GM12892 (cell line): ENCODE measurements at regions not wholly inside any gene's neighbourhood (a gene's known extent, or its start where the extent isn't known, plus 50 kb on each side); places are given as distances from the start of the nearest gene placed in this dataset.
"Not testable (repeated sequence)": the region's sequence is repeated elsewhere in the genome, so short reads cannot be mapped to it uniquely, and the experiment has no call there.

Source experiments
- DNase-seq: peaks from one replicate; pipeline ENCODE4 v3.0.0; 2011; ENCODE audit not compliant: insufficient read length
- FAIRE-seq: peaks from 2 replicates; lab custom pipeline; 2011; peaks lifted over from hg19 to GRCh38; lab: Jason Lieb, UNC
- POLR2A ChIP-seq: IDR thresholded peaks from 2 replicates; pipeline ENCODE4 v1.6.1; 2011; ENCODE audit warnings: low read depth, low read length, control low read depth
- POLR2AphosphoS5 ChIP-seq: IDR thresholded peaks from 2 replicates; pipeline ENCODE4 v1.6.1; 2011; ENCODE audit warnings: low read depth, low read length, control low read depth
- TAF1 ChIP-seq: IDR thresholded peaks from 2 replicates; pipeline ENCODE4 v1.6.1; 2011; ENCODE audit warnings: low read depth, mild to moderate bottlenecking, control low read depth, low read length, borderline replicate concordance

DNA sequence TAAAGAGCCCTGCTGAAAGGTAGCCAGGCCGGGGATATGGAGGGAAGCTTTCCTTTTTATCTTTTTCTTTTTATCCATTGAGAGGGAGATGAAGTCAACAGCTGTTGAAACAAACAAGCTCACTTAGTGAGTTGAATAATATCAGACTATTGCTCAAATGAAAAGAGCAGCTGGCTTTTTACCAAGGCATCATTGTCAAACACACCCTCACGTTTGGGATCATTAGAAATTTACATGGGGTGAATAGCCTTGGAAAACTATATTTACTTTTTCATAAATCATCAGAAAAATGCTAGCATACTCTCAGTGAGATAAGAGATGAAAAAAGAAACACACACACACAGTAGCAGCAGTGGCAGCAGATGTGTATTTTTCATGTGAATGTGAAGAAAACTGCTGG is 71.5 kb upstream of the HNMT start:
- DNase-seq: no peak
- FAIRE-seq: no peak
- TF ChIP-seq TAF1: no peak
- no peak for TF ChIP-seq POLR2A
- no peak for TF ChIP-seq POLR2AphosphoS5

DNA sequence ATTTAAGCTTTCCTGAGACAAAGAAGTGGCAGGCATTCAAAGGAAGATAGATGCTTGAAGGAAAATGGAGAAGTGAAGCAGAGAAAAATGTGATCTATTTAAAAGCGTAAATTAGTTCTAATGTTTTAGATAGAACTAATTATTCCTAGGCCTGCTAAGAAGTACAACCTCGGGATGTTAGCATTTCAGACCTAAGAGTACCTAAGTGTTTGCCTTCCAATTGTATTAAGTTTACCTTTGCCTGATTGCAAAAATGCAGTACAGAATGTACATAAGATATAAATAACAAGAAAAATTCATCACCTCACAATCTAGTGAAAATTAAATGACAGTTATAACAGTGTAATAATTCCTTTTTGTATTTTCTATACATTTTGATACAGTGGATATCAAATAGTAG is 71.1 kb upstream of the HNMT start:
- no peak for DNase-seq
- no peak for FAIRE-seq
- no peak for TF ChIP-seq POLR2AphosphoS5
- TF ChIP-seq POLR2A: no peak
- TF ChIP-seq TAF1: no peak

DNA sequence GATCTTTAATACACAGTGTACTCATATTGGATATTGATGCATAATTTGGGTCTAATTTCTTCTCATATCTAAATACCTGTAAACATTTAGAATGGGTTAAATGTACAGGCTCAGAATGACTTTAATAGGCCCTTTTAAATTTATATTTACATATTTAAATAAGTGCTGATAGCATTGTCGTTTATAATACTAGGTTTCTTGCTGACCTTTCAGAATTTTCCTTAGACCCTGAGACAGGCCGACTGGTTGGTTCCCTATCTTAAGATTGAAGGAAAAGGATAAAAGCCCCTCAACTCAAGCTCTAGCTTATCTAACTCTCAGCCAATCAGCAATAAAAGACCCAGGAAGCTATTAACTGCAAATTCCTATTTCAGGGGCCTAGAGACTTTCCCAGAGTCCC is 67.8 kb upstream of the HNMT start:
- FAIRE-seq (no peak), DNase-seq (no peak)
- TF ChIP-seq POLR2AphosphoS5: no peak
- no peak for TF ChIP-seq POLR2A
- no peak for TF ChIP-seq TAF1

DNA sequence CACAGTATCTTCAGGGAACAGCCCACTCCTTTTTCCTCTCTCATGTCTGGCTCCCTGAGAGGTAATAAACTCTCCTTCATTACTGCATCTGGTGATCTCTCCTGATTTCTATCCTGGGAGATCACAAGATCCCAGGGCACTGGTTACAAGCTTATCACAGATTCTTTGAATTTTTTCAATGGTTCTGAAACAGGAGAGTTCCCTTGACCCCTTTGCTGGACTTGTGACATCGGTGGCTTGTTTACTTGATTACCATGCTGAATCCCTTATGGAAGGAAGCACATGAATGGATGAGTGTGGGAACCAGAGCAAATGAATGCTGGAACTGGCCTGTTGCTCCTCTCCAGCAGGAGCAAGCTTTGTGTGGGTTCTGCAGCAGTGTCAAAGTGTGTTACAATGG is 67.2 kb upstream of the HNMT start:
- FAIRE-seq (no peak), DNase-seq (no peak)

DNA sequence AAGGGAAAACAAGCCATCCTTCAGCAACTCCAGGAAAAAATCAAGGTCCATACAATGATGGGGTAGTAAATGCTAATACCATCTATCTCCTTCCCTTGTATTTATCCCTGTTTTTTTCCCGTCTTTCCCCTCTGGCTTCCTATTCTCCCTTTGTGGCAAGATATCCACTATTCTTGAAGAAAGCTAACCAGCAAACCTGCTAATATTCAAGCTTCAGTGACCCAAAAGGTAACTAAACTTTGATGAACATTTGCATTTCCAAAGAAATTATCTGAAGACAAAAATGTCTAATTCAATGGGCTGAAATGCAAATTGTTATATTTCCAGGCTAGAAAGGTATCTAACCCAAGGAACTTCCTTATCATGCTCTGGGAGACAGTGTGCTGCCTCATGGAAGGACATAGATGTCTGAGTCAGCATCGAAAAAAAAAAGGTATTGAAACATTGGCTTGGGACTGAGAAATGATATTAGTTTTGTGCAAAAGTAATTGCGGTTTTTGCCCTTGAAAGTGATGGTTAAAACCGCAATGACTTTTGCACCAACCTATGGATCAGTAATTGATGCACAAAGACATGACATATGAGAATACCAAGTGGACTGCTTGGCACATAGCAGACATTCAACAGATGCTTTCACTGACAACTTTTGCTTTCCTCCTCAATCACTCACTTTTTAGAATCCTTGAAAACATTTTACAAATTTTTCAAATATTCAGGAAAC is 63.7 kb upstream of the HNMT start:
- TF ChIP-seq TAF1 (no peak), POLR2AphosphoS5 (no peak), POLR2A (no peak)
- FAIRE-seq (no peak), DNase-seq (no peak)

More for the DNA sequence above, 67.2 kb upstream of the HNMT start:
- TF ChIP-seq POLR2A (no peak), TAF1 (no peak), POLR2AphosphoS5 (no peak)

DNA sequence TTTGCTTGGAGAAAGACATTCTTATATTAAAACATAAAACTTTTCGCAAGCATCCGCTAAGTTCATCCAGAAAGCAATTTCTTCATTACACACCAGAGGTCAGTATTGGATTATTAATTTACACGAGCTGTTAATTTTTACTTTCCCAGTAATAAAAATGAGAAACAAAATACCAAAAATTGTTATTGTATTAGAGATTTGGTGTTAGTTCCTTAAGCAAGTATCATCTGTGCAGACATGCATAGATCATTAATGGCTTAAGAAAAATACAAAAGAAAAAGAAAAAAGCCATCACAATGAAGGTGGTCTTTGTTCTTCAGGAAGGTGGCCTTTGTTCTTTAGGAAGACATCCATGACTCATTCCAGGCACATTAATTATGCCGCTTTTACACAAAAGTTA is 53.6 kb upstream of the HNMT start:
- TF ChIP-seq TAF1 (no peak), POLR2AphosphoS5 (no peak), POLR2A (no peak)
- DNase-seq (no peak), FAIRE-seq (no peak)

DNA sequence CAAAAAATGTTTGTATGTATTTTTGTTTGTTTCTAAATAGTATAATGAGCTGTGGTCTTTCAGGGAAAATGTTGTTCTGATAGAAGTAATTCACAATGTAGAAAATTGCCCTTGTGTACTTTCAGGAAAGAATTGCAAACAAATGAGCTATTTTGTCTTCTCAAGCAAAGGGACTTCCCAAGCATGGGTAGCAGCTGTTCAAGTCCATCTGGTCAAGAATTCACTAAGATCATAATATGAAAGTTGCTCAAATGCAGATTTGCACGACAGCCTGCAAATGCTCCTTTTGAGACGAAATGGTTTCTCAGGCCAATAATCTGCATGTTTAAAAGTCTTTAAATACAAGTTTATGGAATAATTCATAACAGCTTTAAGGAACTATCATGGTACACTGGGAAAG is 51.9 kb upstream of the HNMT start:
- DNase-seq: no peak
- TF ChIP-seq TAF1 (no peak), POLR2AphosphoS5 (no peak), POLR2A (no peak)
- FAIRE-seq: no peak

DNA sequence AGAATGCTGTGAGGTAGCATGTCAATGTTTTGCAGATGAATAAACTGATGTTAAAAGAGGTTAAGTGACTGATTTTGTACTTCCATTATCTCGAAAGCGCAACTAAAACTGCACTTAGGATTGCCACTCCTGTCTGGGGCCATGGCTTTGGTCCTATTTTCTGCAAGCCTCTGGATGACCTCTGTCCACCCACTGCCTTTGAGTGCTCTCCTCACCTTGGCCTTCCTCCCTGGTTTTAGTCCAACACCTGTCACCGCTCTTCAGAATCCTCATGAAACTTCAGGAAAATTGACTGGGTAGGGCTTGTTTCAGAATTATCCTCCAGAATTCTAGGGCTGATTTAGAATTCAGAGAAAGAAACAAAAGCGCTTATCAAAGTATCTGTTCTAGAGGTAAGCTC is 51.1 kb upstream of the HNMT start:
- DNase-seq (no peak), FAIRE-seq (no peak)
- TF ChIP-seq POLR2A: no peak
- no peak for TF ChIP-seq TAF1
- no peak for TF ChIP-seq POLR2AphosphoS5

DNA sequence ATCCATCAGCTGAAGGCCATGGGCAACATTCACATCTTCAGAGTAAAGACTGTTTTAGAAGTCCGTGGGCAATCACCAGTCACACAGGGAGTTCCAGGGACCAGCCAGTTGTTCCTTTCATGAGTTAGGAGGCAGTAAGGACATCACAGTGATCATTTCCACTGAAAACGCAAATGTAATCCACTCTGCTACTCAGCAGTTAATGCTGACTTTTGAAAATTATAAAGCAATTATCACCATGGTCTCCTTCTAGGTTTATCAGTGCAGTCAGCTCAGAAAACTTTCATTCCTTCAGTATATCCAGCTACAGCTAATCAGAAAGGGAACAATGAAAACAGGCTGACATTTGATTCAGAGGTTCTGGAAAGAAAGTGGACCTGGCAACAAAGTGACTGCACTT is 50.6 kb upstream of the HNMT start:
- FAIRE-seq, DNase-seq: not testable (repeated sequence)
